ENCODE measurements at regions not wholly inside any gene's neighbourhood (a gene's known extent, or its start where the extent isn't known, plus 50 kb on each side); places are given as distances from the start of the nearest gene placed in this dataset.

DNA sequence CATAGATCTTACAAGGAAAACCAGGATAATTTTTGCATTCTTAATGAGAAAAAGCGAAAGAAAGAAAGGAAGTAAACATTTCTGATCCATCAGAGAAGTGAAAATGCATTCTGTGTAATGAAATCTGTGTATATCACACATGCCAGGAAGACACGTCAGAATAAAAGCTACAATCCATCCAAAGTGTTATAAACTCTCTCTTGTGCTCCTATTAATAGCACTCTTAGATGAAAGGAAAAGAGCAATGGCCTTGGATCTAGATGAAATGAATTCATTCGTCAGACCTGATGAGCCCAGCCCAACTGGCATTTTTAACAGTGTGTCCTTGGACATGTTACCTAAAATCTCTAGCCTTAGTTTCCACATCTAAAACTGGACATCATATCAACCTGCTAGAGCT lies 885.5 kb downstream of the CDH11 start:
- no peaks in the 10 kb centered on the region for H3K27me3 ChIP-seq
- H3K9me3 ChIP-seq, result no peaks in the 10 kb centered on the region
- WGBS, 2 donors, result 27 to 31% methylated on average over 3 of the region's 3 CpGs
- no peak overlapping the region for H3K27ac ChIP-seq
- H3K4me1 ChIP-seq, result no peaks in the 10 kb centered on the region
- ATAC-seq (no peak), DNase-seq (no peak), FAIRE-seq (no peak)
- H3K36me3 ChIP-seq, result no peaks in the 10 kb centered on the region
- TF ChIP-seq, protein P1, sequence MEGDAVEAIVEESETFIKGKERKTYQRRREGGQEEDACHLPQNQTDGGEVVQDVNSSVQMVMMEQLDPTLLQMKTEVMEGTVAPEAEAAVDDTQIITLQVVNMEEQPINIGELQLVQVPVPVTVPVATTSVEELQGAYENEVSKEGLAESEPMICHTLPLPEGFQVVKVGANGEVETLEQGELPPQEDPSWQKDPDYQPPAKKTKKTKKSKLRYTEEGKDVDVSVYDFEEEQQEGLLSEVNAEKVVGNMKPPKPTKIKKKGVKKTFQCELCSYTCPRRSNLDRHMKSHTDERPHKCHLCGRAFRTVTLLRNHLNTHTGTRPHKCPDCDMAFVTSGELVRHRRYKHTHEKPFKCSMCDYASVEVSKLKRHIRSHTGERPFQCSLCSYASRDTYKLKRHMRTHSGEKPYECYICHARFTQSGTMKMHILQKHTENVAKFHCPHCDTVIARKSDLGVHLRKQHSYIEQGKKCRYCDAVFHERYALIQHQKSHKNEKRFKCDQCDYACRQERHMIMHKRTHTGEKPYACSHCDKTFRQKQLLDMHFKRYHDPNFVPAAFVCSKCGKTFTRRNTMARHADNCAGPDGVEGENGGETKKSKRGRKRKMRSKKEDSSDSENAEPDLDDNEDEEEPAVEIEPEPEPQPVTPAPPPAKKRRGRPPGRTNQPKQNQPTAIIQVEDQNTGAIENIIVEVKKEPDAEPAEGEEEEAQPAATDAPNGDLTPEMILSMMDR (IDR thresholded peaks at IDR 0.05), result no peak
- H3K4me3 ChIP-seq, result no peak overlapping the region
- intact Hi-C loops (cut with DNase I), result no loop called here

DNA sequence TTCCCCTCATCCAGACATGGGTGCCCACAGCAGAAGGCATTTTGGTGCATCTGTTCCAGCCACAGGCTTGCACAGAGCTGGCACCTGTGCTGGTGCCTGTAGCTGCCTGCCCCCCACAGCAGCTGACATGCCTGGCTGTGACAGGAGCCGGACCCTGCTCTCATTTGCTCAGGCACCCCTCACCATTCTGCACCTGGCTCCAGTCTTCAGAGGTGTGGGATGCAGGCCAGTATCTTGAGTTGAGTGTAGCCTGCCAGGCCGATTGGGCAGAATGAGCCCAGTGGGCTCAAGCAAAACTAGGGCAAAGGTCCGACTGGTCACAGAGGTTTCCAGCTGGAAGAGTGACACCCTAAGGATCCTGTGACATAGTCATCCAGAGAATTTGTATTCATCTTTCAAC lies 887.7 kb downstream of the CDH11 start:
- Histone ChIP-seq H3K9me3 (no peaks in the 10 kb centered on the region), H3K27me3 (no peaks in the 10 kb centered on the region), H3K4me1 (no peaks in the 10 kb centered on the region), H3K4me3 (no peak overlapping the region), H3K27ac (no peak overlapping the region), H3K36me3 (no peaks in the 10 kb centered on the region)
- TF ChIP-seq, protein P1 (IDR thresholded peaks at IDR 0.05), result no peak
- WGBS, 2 donors, result 60 to 78% methylated on average over 3 of the region's 3 CpGs
- intact Hi-C loops (cut with DNase I), result no loop called here
- DNase-seq (peak in 1 of 6 donors; percentile 30), ATAC-seq (no peak), FAIRE-seq (no peak)

DNA sequence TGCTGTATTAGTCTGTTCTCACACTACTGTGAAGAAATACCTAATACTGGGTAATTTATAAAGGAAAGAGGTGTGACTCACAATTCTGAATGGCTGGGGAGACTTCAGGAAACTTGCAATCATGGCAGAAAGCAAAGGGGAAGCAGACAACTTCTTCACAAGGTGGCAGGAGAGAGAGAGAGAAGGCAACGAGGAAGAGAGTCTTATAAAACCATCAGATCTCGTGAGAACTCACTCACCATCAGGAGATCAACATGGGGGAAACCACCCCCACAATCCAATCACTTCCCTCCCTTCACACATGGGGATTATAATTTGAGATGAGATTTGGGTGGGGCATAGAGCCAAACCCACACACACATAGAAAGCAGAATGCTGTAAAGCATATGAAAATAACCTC lies 896.2 kb downstream of the CDH11 start:
- 34 to 47% methylated on average over 2 of the region's 2 CpGs for WGBS, 2 donors
- Histone ChIP-seq H3K9me3 (no peaks in the 10 kb centered on the region), H3K4me3 (no peak overlapping the region), H3K4me1 (no peaks in the 10 kb centered on the region), H3K27me3 (no peaks in the 10 kb centered on the region), H3K27ac (no peak overlapping the region), H3K36me3 (no peaks in the 10 kb centered on the region)
- FAIRE-seq (no peak), ATAC-seq (no peak), DNase-seq (no peak)
- TF ChIP-seq, protein P1 (IDR thresholded peaks at IDR 0.05), result no peak
- intact Hi-C loops (cut with DNase I), result no loop called here

DNA sequence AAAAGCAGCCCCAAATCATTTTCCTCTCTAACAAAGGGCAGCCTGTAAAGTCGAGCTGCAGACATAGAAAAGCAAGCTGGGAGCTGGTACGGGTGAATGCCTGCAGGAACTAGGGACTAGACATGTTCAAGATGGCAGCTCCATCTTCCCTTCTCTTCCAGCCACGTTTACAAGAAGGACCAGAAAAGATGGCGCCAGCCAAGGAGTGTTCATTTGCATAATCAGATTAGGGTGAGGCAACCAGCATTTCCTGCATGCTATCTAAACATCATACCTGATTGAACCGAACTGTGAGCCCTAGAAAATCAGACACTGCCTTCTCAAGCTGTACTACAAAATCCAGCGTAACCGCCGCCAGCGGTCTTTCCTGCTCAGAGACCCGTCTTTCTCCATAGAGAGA lies 896.8 kb downstream of the CDH11 start:
- intact Hi-C loops (cut with DNase I), result no loop called here
- TF ChIP-seq, protein P1 (IDR thresholded peaks at IDR 0.05), result no peak
- no peak for FAIRE-seq
- Histone ChIP-seq H3K36me3 (no peaks in the 10 kb centered on the region), H3K4me3 (no peak overlapping the region), H3K9me3 (no peaks in the 10 kb centered on the region), H3K4me1 (no peaks in the 10 kb centered on the region), H3K27ac (no peak overlapping the region), H3K27me3 (no peaks in the 10 kb centered on the region)
- no peak for ATAC-seq
- WGBS, 2 donors, result 56 to 62% methylated on average over 10 of the region's 10 CpGs
- no peak for DNase-seq

DNA sequence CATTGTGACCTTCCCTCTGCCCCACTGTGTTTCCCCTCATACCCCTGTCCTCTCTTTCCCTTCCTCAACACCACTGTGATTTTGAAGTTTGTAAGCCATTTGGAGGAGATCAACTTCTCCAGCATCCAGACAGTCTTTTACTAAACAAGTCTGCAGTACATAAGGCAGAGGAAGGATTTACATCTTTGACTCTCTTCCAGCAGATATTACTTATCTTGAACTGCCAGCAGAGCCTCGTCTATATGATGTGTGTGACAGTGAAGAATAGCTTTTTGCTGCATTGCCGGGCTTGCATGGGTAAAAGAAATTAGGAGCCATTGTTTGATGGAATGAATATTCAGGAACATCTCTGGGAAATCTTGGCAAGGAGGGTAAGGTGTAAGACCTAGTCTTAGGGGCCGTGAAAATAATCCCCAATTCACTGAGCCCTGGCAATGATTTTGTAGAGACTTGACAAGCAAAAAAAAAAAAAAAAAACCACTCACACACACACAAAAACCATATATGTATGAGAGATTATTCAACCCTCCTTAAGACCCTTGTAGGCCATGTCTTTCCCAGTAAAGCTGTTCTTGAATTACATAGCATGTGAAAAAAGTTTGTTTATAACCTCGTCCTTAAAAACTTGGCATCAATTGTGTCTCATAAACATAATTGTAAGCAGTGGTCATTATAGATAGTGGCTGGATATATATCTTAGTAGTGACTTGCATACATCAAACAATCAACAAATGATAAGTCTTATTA lies 903.9 kb downstream of the CDH11 start:
- intact Hi-C loops (cut with DNase I), result no loop called here
- FAIRE-seq (no peak), DNase-seq (no peak), ATAC-seq (no peak)
- H3K36me3 ChIP-seq, result no peaks in the 10 kb centered on the region
- H3K27ac ChIP-seq, result no peak overlapping the region
- no peaks in the 10 kb centered on the region for H3K27me3 ChIP-seq
- H3K9me3 ChIP-seq, result no peaks in the 10 kb centered on the region
- H3K4me1 ChIP-seq, result no peaks in the 10 kb centered on the region
- WGBS, 2 donors, result 31 to 33% methylated on average over 4 of the region's 4 CpGs
- H3K4me3 ChIP-seq, result no peak overlapping the region
- TF ChIP-seq, protein P1 (IDR thresholded peaks at IDR 0.05), result no peak

Data from pancreas (tissue), 10 donors.